ENCODE measurements at regions not wholly inside any gene's neighbourhood (a gene's known extent, or its start where the extent isn't known, plus 50 kb on each side); places are given as distances from the start of the nearest gene placed in this dataset.

DNA sequence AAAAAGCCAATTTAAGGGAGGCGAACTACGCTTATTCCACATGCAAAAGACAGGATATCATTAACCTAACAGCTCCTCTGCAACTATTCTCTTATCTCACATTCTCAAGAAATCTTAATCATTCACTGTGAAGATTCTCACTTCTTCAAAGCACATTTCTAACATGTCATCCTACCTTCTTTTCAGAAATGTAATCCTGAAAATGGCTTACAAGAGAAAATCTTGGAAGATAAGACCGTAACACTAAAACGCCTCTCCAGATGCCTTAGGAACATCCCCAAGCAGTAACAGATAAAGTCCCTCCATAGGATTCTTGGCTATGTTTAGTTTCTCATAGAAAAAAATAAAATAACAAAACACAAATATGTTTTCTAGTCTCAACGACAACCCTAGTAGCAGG lies 373.9 kb upstream of the CNTNAP5 start:
- Histone ChIP-seq H3K27me3 (ENCODE audit: insufficient read depth, low read depth) (no peaks in the 10 kb centered on the region), H3K4me3 (no peak overlapping the region), H4K20me1 (ENCODE audit: insufficient read depth) (no peaks in the 10 kb centered on the region), H3K36me3 (ENCODE audit: low read depth) (no peaks in the 10 kb centered on the region), H3K79me2 (ENCODE audit: low read depth) (no peaks in the 10 kb centered on the region), H2AFZ (no peak overlapping the region), H3K4me2 (no peak overlapping the region), H3F3A (ENCODE audit: insufficient read depth, low read depth) (no peaks in the 10 kb centered on the region), H3K9me2 (ENCODE audit: insufficient read depth) (no peaks in the 10 kb centered on the region), H3K27ac (no peak overlapping the region), H3K4me1 (replicated peaks; ENCODE audit: insufficient read depth) (no peaks in the 10 kb centered on the region), H3K9me3 (ENCODE audit: insufficient read depth, low read depth) (no peaks in the 10 kb centered on the region)
- POLR2A ChIA-PET (ENCODE audit: unreplicated experiment), result no interaction called here
- peak in 1 of 2 experiments; percentile 2 for DNase-seq
- intact Hi-C loops (cut with micrococcal nuclease; ENCODE audit: unreplicated experiment), result no loop called here
- TF ChIP-seq, protein P1, sequence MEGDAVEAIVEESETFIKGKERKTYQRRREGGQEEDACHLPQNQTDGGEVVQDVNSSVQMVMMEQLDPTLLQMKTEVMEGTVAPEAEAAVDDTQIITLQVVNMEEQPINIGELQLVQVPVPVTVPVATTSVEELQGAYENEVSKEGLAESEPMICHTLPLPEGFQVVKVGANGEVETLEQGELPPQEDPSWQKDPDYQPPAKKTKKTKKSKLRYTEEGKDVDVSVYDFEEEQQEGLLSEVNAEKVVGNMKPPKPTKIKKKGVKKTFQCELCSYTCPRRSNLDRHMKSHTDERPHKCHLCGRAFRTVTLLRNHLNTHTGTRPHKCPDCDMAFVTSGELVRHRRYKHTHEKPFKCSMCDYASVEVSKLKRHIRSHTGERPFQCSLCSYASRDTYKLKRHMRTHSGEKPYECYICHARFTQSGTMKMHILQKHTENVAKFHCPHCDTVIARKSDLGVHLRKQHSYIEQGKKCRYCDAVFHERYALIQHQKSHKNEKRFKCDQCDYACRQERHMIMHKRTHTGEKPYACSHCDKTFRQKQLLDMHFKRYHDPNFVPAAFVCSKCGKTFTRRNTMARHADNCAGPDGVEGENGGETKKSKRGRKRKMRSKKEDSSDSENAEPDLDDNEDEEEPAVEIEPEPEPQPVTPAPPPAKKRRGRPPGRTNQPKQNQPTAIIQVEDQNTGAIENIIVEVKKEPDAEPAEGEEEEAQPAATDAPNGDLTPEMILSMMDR (conservative IDR thresholded peaks at IDR 0.05), result no peak
- no peak for TF ChIP-seq EZH2 (IDR thresholded peaks at IDR 0.05; ENCODE audit: low read depth)
- CTCF ChIA-PET, result no interaction called here
- no TSS peak for BruUV-seq (replicated peaks)

DNA sequence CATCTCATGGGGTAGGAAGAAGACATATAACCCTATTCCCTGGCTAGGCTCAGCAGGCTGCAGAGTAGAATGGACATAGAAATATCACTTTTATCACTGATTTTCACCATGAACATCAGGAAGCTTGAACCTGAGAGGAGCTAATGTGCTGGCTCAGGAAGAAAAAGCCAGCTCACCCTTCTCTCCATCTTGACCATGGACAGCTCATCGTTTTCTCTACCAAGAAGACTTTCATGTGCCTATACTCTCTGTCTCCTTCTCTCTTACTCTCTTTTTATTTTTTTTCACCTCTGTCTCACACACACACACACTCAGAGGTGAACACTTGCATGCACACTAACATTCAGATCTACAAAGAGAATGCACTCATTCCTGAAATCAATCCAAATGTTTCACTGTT lies 372.8 kb upstream of the CNTNAP5 start:
- intact Hi-C loops (cut with micrococcal nuclease; ENCODE audit: unreplicated experiment), result no loop called here
- ChIA-PET POLR2A (ENCODE audit: unreplicated experiment) (no interaction called here), CTCF (no interaction called here)
- no peaks in the 10 kb centered on the region for H3K9me3 ChIP-seq (ENCODE audit: insufficient read depth, low read depth)
- no peaks in the 10 kb centered on the region for H3K36me3 ChIP-seq (ENCODE audit: low read depth)
- TF ChIP-seq, protein P1 (conservative IDR thresholded peaks at IDR 0.05), result no peak
- no peak for TF ChIP-seq EZH2 (IDR thresholded peaks at IDR 0.05; ENCODE audit: low read depth)
- H3K27me3 ChIP-seq (ENCODE audit: insufficient read depth, low read depth), result no peaks in the 10 kb centered on the region
- no peak overlapping the region for H3K27ac ChIP-seq
- H3K4me2 ChIP-seq, result no peak overlapping the region
- H2AFZ ChIP-seq, result no peak overlapping the region
- H3K79me2 ChIP-seq (ENCODE audit: low read depth), result no peaks in the 10 kb centered on the region
- no peak overlapping the region for H3K4me3 ChIP-seq
- H3K4me1 ChIP-seq (replicated peaks; ENCODE audit: insufficient read depth), result no peaks in the 10 kb centered on the region
- peak in 1 of 2 experiments; percentile 19 for DNase-seq
- H3F3A ChIP-seq (ENCODE audit: insufficient read depth, low read depth), result no peaks in the 10 kb centered on the region
- no peaks in the 10 kb centered on the region for H3K9me2 ChIP-seq (ENCODE audit: insufficient read depth)
- no TSS peak for BruUV-seq (replicated peaks)
- H4K20me1 ChIP-seq (ENCODE audit: insufficient read depth), result no peaks in the 10 kb centered on the region

- Histone ChIP-seq H3K9me2 (ENCODE audit: insufficient read depth) (no peaks in the 10 kb centered on the region), H3K4me1 (replicated peaks; ENCODE audit: insufficient read depth) (no peaks in the 10 kb centered on the region), H3K27ac (no peak overlapping the region), H3K36me3 (ENCODE audit: low read depth) (no peaks in the 10 kb centered on the region), H3K4me3 (no peak overlapping the region), H2AFZ (no peak overlapping the region), H3F3A (ENCODE audit: insufficient read depth, low read depth) (no peaks in the 10 kb centered on the region), H3K4me2 (no peak overlapping the region), H3K79me2 (ENCODE audit: low read depth) (no peaks in the 10 kb centered on the region), H4K20me1 (ENCODE audit: insufficient read depth) (no peaks in the 10 kb centered on the region), H3K27me3 (ENCODE audit: insufficient read depth, low read depth) (no peaks in the 10 kb centered on the region), H3K9me3 (ENCODE audit: insufficient read depth, low read depth) (no peaks in the 10 kb centered on the region)
- BruUV-seq (replicated peaks), result no TSS peak
- ChIA-PET CTCF (no interaction called here), POLR2A (ENCODE audit: unreplicated experiment) (no interaction called here)
- TF ChIP-seq EZH2 (IDR thresholded peaks at IDR 0.05; ENCODE audit: low read depth), result no peak
- TF ChIP-seq, protein P1 (conservative IDR thresholded peaks at IDR 0.05), result no peak
- intact Hi-C loops (cut with micrococcal nuclease; ENCODE audit: unreplicated experiment), result no loop called here
- DNase-seq, result peak in 1 of 2 experiments; percentile 1
These were observed 368.5 kb upstream of the CNTNAP5 start for GRCh38 chr2:123656590-123656989.

All from PC-9 (cell line).